ENCODE measurements at regions not wholly inside any gene's neighbourhood (a gene's known extent, or its start where the extent isn't known, plus 50 kb on each side); places are given as distances from the start of the nearest gene placed in this dataset.
A peak's percentile ranks its signal among the peaks of the same experiment; 100 is the strongest.
"Not testable (repeated sequence)": the region's sequence is repeated elsewhere in the genome, so short reads cannot be mapped to it uniquely, and the experiment has no call there.

DNA sequence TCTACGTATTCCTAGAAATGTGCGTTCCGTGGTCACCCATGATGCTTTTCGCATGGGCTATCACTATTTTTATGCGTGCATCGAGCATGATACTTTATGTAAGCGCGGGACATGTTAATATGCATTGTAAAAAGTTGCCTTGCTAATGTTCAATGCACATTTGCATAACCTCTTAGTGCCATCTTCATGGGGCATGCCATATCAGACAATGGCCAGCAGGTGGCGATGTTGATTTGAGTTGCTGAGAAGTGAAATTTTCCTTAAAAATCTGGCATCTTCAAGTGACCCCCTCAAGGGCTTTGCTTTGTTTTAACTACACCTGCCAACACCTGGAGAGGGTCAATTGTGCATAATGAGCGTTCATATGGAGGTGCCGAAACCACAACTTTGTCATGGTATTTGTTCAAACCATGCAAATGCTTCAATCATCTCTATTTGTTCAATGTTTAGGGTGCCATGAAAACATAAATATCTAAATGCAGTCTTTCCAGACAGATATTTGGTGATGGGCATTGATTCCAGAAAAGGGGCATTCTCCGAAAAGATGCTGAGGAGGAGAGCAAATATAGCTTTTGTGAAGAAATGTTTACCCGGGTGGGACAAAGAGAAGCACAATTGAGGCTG lies 833.9 kb upstream of the PRKX start:
- no peaks in the 10 kb centered on the region for H3K36me3 ChIP-seq (ENCODE audit: low read depth)
- ATAC-seq (peak; percentile 18), DNase-seq (peak in 2 of 3 donors; percentile 8 to 20)
- H3K4me1 ChIP-seq (ENCODE audit: low read depth): no peaks in the 10 kb centered on the region
- H3K4me3 ChIP-seq: no peak overlapping the region
- no peaks in the 10 kb centered on the region for H3K9me3 ChIP-seq
- intact Hi-C loops (cut with DNase I, micrococcal nuclease): no loop called here
- TF ChIP-seq, protein P1, sequence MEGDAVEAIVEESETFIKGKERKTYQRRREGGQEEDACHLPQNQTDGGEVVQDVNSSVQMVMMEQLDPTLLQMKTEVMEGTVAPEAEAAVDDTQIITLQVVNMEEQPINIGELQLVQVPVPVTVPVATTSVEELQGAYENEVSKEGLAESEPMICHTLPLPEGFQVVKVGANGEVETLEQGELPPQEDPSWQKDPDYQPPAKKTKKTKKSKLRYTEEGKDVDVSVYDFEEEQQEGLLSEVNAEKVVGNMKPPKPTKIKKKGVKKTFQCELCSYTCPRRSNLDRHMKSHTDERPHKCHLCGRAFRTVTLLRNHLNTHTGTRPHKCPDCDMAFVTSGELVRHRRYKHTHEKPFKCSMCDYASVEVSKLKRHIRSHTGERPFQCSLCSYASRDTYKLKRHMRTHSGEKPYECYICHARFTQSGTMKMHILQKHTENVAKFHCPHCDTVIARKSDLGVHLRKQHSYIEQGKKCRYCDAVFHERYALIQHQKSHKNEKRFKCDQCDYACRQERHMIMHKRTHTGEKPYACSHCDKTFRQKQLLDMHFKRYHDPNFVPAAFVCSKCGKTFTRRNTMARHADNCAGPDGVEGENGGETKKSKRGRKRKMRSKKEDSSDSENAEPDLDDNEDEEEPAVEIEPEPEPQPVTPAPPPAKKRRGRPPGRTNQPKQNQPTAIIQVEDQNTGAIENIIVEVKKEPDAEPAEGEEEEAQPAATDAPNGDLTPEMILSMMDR (IDR thresholded peaks at IDR 0.05): peak; percentile 44

DNA sequence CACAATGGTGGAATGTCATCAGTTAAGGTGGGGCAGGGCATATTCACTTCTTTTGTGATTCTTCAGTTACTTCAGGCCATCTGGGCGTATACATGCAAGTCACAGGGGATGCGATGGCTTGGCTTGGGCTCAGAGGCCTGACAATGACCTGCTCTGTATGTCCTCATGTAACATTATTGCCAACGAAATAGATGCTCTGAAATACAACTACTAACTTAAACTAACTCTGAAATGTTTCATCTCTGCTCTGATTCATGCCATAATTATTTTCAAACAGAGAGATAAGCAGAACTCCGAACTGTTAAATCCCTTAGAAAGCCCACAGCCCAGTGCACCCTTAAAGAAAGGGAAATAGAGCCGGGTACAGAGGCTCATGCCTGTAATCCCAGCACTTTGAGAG lies 832.7 kb upstream of the PRKX start:
- DNase-seq; H3K9me3 ChIP-seq; ATAC-seq; H3K36me3 ChIP-seq (ENCODE audit: low read depth); intact Hi-C loops (cut with DNase I, micrococcal nuclease); H3K4me3 ChIP-seq; H3K4me1 ChIP-seq (ENCODE audit: low read depth): not testable (repeated sequence)

DNA sequence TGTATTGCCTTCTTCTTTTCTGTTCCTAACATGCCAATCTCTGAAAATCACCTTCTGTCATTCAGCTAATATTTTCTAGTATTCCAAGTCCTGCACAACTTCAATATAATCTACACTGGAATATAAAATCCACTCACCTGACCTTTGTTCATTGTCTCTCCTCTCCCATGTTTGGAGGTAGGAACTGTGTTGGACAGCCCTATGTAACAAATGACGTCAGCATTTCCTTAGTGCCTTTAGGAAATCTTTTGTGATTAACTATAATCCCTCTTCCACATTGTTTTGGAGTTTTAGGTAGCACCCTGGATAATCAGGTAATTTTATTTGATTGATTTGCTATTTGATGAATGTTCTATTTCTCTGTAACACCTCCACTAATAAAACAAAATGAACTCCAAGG lies 814.8 kb upstream of the PRKX start:
- ATAC-seq: no peak
- TF ChIP-seq, protein P1 (IDR thresholded peaks at IDR 0.05): no peak
- Histone ChIP-seq H3K4me3 (no peak overlapping the region), H3K9me3 (no peaks in the 10 kb centered on the region), H3K36me3 (ENCODE audit: low read depth) (no peaks in the 10 kb centered on the region), H3K4me1 (ENCODE audit: low read depth) (no peaks in the 10 kb centered on the region)
- no peak for DNase-seq
- intact Hi-C loops (cut with DNase I, micrococcal nuclease): no loop called here

DNA sequence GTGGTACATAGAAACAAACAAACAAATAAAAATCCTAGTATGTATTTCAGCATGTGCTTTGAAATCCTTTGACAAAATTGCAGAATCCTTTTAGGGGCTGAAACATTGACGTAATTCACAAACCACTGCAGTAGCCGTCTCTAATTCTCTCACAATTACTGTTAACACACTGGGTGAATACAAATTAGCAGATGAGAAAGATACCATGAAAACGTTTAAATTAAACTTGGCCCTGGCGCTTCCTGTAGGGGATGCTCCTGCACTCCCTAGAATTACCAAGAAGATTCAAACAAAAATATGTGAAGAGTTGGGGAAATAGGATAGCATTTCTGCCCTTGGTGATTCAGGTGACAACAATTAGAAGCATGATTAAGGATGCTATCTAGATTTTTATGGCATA lies 772.5 kb upstream of the PRKX start:
- no peak for DNase-seq
- TF ChIP-seq, protein P1 (IDR thresholded peaks at IDR 0.05): no peak
- Histone ChIP-seq H3K4me1 (ENCODE audit: low read depth) (no peaks in the 10 kb centered on the region), H3K9me3 (no peaks in the 10 kb centered on the region), H3K36me3 (ENCODE audit: low read depth) (no peaks in the 10 kb centered on the region), H3K4me3 (no peak overlapping the region)
- ATAC-seq: no peak
- intact Hi-C loops (cut with DNase I, micrococcal nuclease): no loop called here

DNA sequence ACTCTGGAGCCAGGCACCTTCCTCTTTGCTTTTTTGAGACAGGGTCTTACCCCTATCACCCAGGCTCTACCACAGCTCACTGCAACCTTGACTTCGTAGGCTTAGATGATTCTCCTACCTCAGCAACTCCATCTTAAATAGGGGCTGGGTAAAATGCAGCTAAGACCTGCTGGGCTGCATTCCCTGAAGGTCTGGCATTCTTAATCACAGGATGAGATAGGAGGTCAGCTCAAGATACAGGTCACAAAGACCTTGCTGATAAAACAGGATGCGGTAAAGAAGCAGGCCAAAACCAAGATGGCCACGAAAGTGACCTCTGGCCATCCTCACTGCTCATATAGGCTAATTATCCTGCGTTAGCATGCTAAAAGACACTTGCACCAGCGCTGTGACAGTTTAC lies 770.8 kb upstream of the PRKX start:
- H3K4me1 ChIP-seq (ENCODE audit: low read depth): no peaks in the 10 kb centered on the region
- no peaks in the 10 kb centered on the region for H3K9me3 ChIP-seq
- DNase-seq (no peak), ATAC-seq (no peak)
- intact Hi-C loops (cut with DNase I, micrococcal nuclease): no loop called here
- H3K36me3 ChIP-seq (ENCODE audit: low read depth): no peaks in the 10 kb centered on the region
- TF ChIP-seq, protein P1 (IDR thresholded peaks at IDR 0.05): no peak
- H3K4me3 ChIP-seq: no peak overlapping the region

DNA sequence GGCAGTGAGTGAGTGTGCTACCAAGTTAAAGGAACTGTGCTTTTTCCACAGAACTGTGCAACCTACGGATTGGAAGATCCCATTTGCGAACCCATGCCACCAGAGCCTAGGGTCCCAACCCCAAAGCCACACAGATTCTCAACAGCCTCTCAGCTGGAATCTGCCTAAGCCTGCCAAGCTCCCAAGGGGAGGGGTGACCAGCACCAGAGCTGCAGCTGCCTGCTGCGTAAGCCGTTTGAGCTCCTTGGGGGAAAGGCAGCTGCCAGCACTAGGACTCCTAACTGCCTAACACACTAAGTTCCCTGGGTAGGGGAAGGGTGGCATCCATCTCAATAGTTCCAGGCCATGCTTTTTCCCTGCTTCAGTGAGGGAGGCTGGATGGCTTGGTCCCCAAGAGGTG lies 738.1 kb upstream of the PRKX start:
- no peaks in the 10 kb centered on the region for H3K9me3 ChIP-seq
- H3K4me1 ChIP-seq (ENCODE audit: low read depth): no peaks in the 10 kb centered on the region
- DNase-seq (no peak), ATAC-seq (no peak)
- no peaks in the 10 kb centered on the region for H3K36me3 ChIP-seq (ENCODE audit: low read depth)
- H3K4me3 ChIP-seq: no peak overlapping the region
- intact Hi-C loops (cut with DNase I, micrococcal nuclease): no loop called here
- TF ChIP-seq, protein P1 (IDR thresholded peaks at IDR 0.05): no peak

Measured in mucosa of descending colon (tissue), 3 donors.